Karpas-422 (cell line): ENCODE measurements at regions not wholly inside any gene's neighbourhood (a gene's known extent, or its start where the extent isn't known, plus 50 kb on each side); places are given as distances from the start of the nearest gene placed in this dataset.

Source experiments
- DNase-seq: peaks from one replicate; pipeline ENCODE4 v3.0.0-alpha.2; 2015
- H2AFZ ChIP-seq: fragments of 200-600 bp; sonication (generic); 2 replicates; pipeline ENCODE4 v1.6.1; 2014; ENCODE audit warnings: antibody characterized with exemption, low read length, mixed read lengths
- H3K27ac ChIP-seq: fragments of 200-600 bp; sonication (generic); 2 replicates; pipeline ENCODE4 v1.5.1; 2014; ENCODE audit warnings: mild to moderate bottlenecking, low read length, moderate library complexity
- H3K27me3 ChIP-seq: fragments of 200-600 bp; sonication (generic); 2 replicates; pipeline ENCODE4 v1.6.1; 2014; ENCODE audit warnings: low read length, mixed read lengths
- H3K36me3 ChIP-seq: fragments of 200-600 bp; sonication (generic); 2 replicates; pipeline ENCODE4 v1.6.1; 2014; ENCODE audit warnings: low read length, mixed read lengths; ENCODE audit not compliant: insufficient read depth
- H3K4me1 ChIP-seq: fragments of 200-600 bp; sonication (generic); 2 replicates; pipeline ENCODE4 v1.6.1; 2014; ENCODE audit warnings: mild to moderate bottlenecking, low read length, mixed read lengths
- H3K4me2 ChIP-seq: fragments of 200-600 bp; sonication (generic); 2 replicates; pipeline ENCODE4 v1.6.1; 2014; ENCODE audit warnings: low read length, low read depth, mild to moderate bottlenecking; ENCODE audit not compliant: poor library complexity, severe bottlenecking
- H3K4me3 ChIP-seq: fragments of 200-600 bp; sonication (generic); 2 replicates; pipeline ENCODE4 v1.5.1; 2014; ENCODE audit warnings: mild to moderate bottlenecking, antibody characterized with exemption, low read length, mixed read lengths
- H3K79me2 ChIP-seq: fragments of 200-600 bp; sonication (generic); 2 replicates; pipeline ENCODE4 v1.6.1; 2014; ENCODE audit warnings: mild to moderate bottlenecking, low read length, mixed read lengths
- H3K9ac ChIP-seq: fragments of 200-600 bp; sonication (generic); 2 replicates; pipeline ENCODE4 v1.6.0; 2014; ENCODE audit warnings: low read length
- H3K9me2 ChIP-seq: fragments of 200-600 bp; sonication (generic), shearing (Covaris generic); replicated peaks from 2 replicates; pipeline ENCODE4 v1.6.0; 2014; ENCODE audit warnings: mild to moderate bottlenecking, low read length, moderate library complexity; ENCODE audit not compliant: insufficient read depth
- H3K9me3 ChIP-seq: fragments of 300-700, 200-600 bp; sonication (generic); 2 replicates; pipeline ENCODE4 v1.6.1; 2014; ENCODE audit warnings: low read length, mixed read lengths
- H4K20me1 ChIP-seq: fragments of 200-600 bp; sonication (generic); 2 replicates; pipeline ENCODE4 v1.6.1; 2014; ENCODE audit warnings: mild to moderate bottlenecking, antibody characterized with exemption, low read length, low read depth; ENCODE audit not compliant: insufficient read depth

- DNase-seq = no peak
- Histone ChIP-seq H3K4me1 (no peaks in the 10 kb centered on the region), H4K20me1 (no peaks in the 10 kb centered on the region), H3K9me3 (no peaks in the 10 kb centered on the region), H2AFZ (no peak overlapping the region), H3K79me2 (no peaks in the 10 kb centered on the region), H3K27me3 (no peaks in the 10 kb centered on the region), H3K27ac (no peak overlapping the region), H3K36me3 (no peaks in the 10 kb centered on the region), H3K9ac (no peak overlapping the region), H3K4me2 (no peak overlapping the region), H3K9me2 (no peaks in the 10 kb centered on the region), H3K4me3 (no peak overlapping the region)
These were observed 53.3 kb downstream of the BLID start for GRCh38 chr11:122062763-122063162.

- Histone ChIP-seq H3K36me3 (no peaks in the 10 kb centered on the region), H3K79me2 (no peaks in the 10 kb centered on the region), H3K4me1 (no peaks in the 10 kb centered on the region), H3K4me2 (no peak overlapping the region), H3K27me3 (no peaks in the 10 kb centered on the region), H3K9me2 (no peaks in the 10 kb centered on the region), H3K9ac (no peak overlapping the region), H3K27ac (no peak overlapping the region), H2AFZ (no peak overlapping the region), H3K4me3 (no peak overlapping the region), H3K9me3 (no peaks in the 10 kb centered on the region), H4K20me1 (no peaks in the 10 kb centered on the region)
- no peak for DNase-seq
These were observed 56.5 kb downstream of the BLID start for GRCh38 chr11:122059565-122059964.

- Histone ChIP-seq H3K9me3 (no peaks in the 10 kb centered on the region), H3K4me2 (no peak overlapping the region), H3K27me3 (no peaks in the 10 kb centered on the region), H3K4me3 (no peak overlapping the region), H2AFZ (no peak overlapping the region), H3K36me3 (no peaks in the 10 kb centered on the region), H3K27ac (no peak overlapping the region), H3K9me2 (no peaks in the 10 kb centered on the region), H3K79me2 (no peaks in the 10 kb centered on the region), H3K9ac (no peak overlapping the region), H4K20me1 (no peaks in the 10 kb centered on the region), H3K4me1 (no peaks in the 10 kb centered on the region)
- DNase-seq = no peak
These were observed 65.9 kb downstream of the BLID start for GRCh38 chr11:122050021-122050690.

- DNase-seq = no peak
- Histone ChIP-seq H3K4me1 (no peaks in the 10 kb centered on the region), H3K9ac (no peak overlapping the region), H3K9me3 (no peaks in the 10 kb centered on the region), H3K79me2 (no peaks in the 10 kb centered on the region), H3K9me2 (no peaks in the 10 kb centered on the region), H3K27me3 (no peaks in the 10 kb centered on the region), H3K4me3 (no peak overlapping the region), H3K27ac (no peak overlapping the region), H4K20me1 (no peaks in the 10 kb centered on the region), H2AFZ (no peak overlapping the region), H3K36me3 (no peaks in the 10 kb centered on the region), H3K4me2 (no peak overlapping the region)
These were observed 67.6 kb downstream of the BLID start for GRCh38 chr11:122048401-122048800.

GRCh38 chr11:122046846-122047245, 69.2 kb downstream of the BLID start:
- Histone ChIP-seq H3K4me3 (no peak overlapping the region), H3K9me3 (no peaks in the 10 kb centered on the region), H3K9me2 (no peaks in the 10 kb centered on the region), H2AFZ (no peak overlapping the region), H3K9ac (no peak overlapping the region), H3K4me2 (no peak overlapping the region), H3K36me3 (no peaks in the 10 kb centered on the region), H4K20me1 (no peaks in the 10 kb centered on the region), H3K4me1 (no peaks in the 10 kb centered on the region), H3K79me2 (no peaks in the 10 kb centered on the region), H3K27ac (no peak overlapping the region), H3K27me3 (no peaks in the 10 kb centered on the region)
- no peak for DNase-seq

- Histone ChIP-seq H3K27ac (no peak overlapping the region), H3K4me3 (no peak overlapping the region), H3K79me2 (no peaks in the 10 kb centered on the region), H3K4me1 (no peaks in the 10 kb centered on the region), H3K36me3 (no peaks in the 10 kb centered on the region), H4K20me1 (no peaks in the 10 kb centered on the region), H3K9ac (no peak overlapping the region), H3K27me3 (no peaks in the 10 kb centered on the region), H3K9me2 (no peaks in the 10 kb centered on the region), H2AFZ (no peak overlapping the region), H3K9me3 (no peaks in the 10 kb centered on the region), H3K4me2 (no peak overlapping the region)
- DNase-seq = no peak
These were observed 69.6 kb downstream of the BLID start for GRCh38 chr11:122046438-122046837.

GRCh38 chr11:122045181-122045586, 70.8 kb downstream of the BLID start:
- H3K4me3 ChIP-seq = no peak overlapping the region
- no peak overlapping the region for H2AFZ ChIP-seq
- no peak overlapping the region for H3K9ac ChIP-seq
- no peaks in the 10 kb centered on the region for H3K27me3 ChIP-seq
- no peaks in the 10 kb centered on the region for H4K20me1 ChIP-seq
- no peak for DNase-seq
- H3K9me2 ChIP-seq = no peaks in the 10 kb centered on the region
- H3K9me3 ChIP-seq = no peaks in the 10 kb centered on the region
- H3K27ac ChIP-seq = no peak overlapping the region
- H3K4me2 ChIP-seq = no peak overlapping the region
- no peaks in the 10 kb centered on the region for H3K36me3 ChIP-seq
- no peaks in the 10 kb centered on the region for H3K4me1 ChIP-seq
- H3K79me2 ChIP-seq = no peaks in the 10 kb centered on the region

GRCh38 chr11:122044086-122044485, 71.9 kb downstream of the BLID start:
- no peak overlapping the region for H2AFZ ChIP-seq
- no peak overlapping the region for H3K4me3 ChIP-seq
- H3K4me1 ChIP-seq = no peaks in the 10 kb centered on the region
- no peaks in the 10 kb centered on the region for H3K79me2 ChIP-seq
- no peak overlapping the region for H3K4me2 ChIP-seq
- H3K9me2 ChIP-seq = no peaks in the 10 kb centered on the region
- no peaks in the 10 kb centered on the region for H4K20me1 ChIP-seq
- no peaks in the 10 kb centered on the region for H3K27me3 ChIP-seq
- H3K9ac ChIP-seq = no peak overlapping the region
- H3K27ac ChIP-seq = no peak overlapping the region
- H3K36me3 ChIP-seq = no peaks in the 10 kb centered on the region
- H3K9me3 ChIP-seq = no peaks in the 10 kb centered on the region
- no peak for DNase-seq

- H3K9me2 ChIP-seq = no peaks in the 10 kb centered on the region
- no peaks in the 10 kb centered on the region for H4K20me1 ChIP-seq
- H3K4me3 ChIP-seq = no peak overlapping the region
- no peaks in the 10 kb centered on the region for H3K9me3 ChIP-seq
- no peaks in the 10 kb centered on the region for H3K4me1 ChIP-seq
- no peak overlapping the region for H3K27ac ChIP-seq
- no peaks in the 10 kb centered on the region for H3K79me2 ChIP-seq
- H3K9ac ChIP-seq = no peak overlapping the region
- H3K27me3 ChIP-seq = no peaks in the 10 kb centered on the region
- H3K36me3 ChIP-seq = no peaks in the 10 kb centered on the region
- no peak overlapping the region for H2AFZ ChIP-seq
- DNase-seq = no peak
- H3K4me2 ChIP-seq = no peak overlapping the region
These were observed 73.0 kb downstream of the BLID start for GRCh38 chr11:122042981-122043380.
